ENCODE measurements at regions not wholly inside any gene's neighbourhood (a gene's known extent, or its start where the extent isn't known, plus 50 kb on each side); places are given as distances from the start of the nearest gene placed in this dataset.

DNA sequence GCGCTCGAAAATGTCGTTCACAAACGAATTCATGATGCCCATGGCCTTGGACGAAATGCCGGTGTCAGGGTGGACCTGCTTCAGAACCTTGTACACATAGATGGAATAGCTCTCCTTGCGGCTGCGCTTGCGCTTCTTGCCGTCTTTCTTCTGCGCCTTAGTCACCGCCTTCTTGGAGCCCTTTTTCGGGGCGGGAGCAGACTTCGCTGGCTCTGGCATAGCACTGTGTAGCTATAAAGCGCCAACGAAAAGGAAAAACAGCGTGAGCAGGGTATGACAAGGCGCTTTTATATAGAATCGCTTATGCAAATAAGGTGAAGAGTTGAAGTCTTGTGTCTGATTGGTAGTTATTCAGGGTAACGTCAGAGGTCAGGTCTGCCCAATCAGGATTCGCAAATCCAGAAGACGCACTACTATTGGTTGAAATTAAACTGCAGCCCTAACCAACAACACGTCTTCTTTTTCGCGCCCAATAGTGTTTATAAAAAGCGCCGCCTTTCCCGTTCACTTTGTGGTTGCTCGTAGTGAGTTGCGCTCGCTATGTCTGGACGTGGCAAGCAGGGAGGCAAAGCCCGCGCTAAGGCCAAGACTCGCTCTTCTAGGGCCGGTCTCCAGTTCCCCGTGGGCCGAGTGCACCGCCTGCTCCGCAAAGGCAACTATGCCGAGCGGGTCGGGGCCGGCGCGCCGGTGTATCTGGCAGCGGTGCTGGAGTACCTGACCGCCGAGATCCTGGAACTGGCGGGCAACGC, 114.8 kb upstream of the PRSS16 start:
- peaks cover 16% of the 10 kb centered on the region for H3K4me1 ChIP-seq (ENCODE audit: control insufficient read depth, insufficient read depth, low read length)
- peak; percentile 98 for DNase-seq (ENCODE audit: low read depth)
- H3K9me3 ChIP-seq (ENCODE audit: control insufficient read depth, low read length) = no peaks in the 10 kb centered on the region
- H3K36me3 ChIP-seq (ENCODE audit: control insufficient read depth, insufficient read depth, low read length, severe bottlenecking) = peaks cover 5% of the 10 kb centered on the region
- peak overlapping the region; percentile 84 for H3K9ac ChIP-seq (ENCODE audit: low read length)
- H3K27me3 ChIP-seq (replicated peaks; ENCODE audit: control insufficient read depth, insufficient read depth, low read length) = no peaks in the 10 kb centered on the region
- peak overlapping the region; percentile 86 for H3K4me3 ChIP-seq (ENCODE audit: low read length)

DNA sequence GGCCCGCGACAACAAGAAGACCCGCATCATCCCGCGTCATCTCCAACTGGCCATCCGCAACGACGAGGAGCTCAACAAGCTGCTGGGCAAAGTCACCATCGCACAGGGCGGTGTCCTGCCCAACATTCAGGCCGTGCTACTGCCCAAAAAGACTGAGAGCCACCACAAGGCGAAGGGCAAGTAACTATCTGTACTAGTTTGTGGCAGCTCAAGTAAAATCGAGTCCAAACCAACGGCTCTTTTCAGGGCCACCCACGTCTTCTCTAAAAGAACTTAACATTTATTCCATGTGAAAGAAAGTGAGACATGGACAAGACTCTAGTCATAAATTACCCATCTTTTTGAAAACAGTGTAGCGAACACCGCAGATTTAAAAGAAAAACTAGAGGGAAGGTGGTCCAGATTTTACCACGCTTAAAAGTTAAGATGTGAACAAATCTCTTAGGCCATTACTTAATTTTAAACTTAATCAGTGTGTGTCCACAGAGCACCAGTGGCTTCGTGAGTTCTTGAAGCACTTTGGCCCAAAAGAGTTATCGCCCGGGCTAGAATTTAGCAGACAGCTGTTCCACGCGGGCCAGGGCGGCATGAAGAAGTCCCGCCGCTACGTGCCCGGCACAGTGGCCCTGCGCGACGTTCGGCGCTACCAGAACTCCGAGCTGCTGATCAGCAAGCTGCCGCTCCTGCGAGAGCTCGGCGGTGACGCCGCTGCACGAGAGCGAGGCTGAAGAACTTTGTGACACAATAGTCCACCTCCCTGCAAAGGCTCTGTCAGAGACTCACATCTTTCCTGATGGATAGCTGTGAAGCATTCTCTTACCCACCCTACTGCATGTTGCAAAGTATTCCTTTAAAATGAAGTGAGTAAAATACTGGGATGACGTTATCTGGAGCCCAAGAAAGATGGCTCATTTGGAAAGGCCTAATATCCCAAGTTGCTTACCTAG, 113.9 kb upstream of the PRSS16 start:
- H3K27me3 ChIP-seq (replicated peaks; ENCODE audit: control insufficient read depth, insufficient read depth, low read length) = no peaks in the 10 kb centered on the region
- no peaks in the 10 kb centered on the region for H3K9me3 ChIP-seq (ENCODE audit: control insufficient read depth, low read length)
- peak overlapping the region; percentile 63 for H3K9ac ChIP-seq (ENCODE audit: low read length)
- H3K36me3 ChIP-seq (ENCODE audit: control insufficient read depth, insufficient read depth, low read length, severe bottlenecking) = peaks cover 12% of the 10 kb centered on the region
- peaks cover 16% of the 10 kb centered on the region for H3K4me1 ChIP-seq (ENCODE audit: control insufficient read depth, insufficient read depth, low read length)
- H3K4me3 ChIP-seq (ENCODE audit: low read length) = peak overlapping the region; percentile 81
- peak; percentile 87 for DNase-seq (ENCODE audit: low read depth)

DNA sequence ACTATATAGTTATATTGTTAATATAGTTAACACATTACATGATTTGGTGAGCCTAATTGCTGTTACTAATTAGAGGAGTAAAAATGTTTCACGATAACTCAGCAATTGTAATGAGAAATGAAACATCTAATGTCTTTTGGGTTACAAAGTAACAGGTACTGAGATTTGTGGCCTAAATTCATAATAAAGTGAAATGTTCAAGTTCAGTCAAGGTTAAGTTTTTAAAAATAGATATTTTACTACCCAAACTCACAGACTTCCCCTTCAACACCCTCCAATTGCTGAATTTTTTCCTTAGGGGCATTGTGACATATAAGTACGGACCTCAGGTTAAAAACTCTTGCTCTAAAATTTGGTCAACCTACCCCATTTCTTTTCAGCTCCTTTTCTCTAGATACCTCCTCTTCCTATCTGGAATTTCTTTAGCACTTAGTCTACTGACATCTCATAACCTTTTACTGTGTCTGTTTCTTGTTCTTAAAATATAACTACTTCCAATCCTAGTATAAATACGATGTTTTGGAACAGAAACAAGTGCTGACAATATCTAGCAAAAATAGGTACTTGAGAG, 112.3 kb upstream of the PRSS16 start:
- Histone ChIP-seq H3K36me3 (ENCODE audit: control insufficient read depth, insufficient read depth, low read length, severe bottlenecking) (peaks cover 12% of the 10 kb centered on the region), H3K27me3 (replicated peaks; ENCODE audit: control insufficient read depth, insufficient read depth, low read length) (no peaks in the 10 kb centered on the region), H3K9me3 (ENCODE audit: control insufficient read depth, low read length) (no peaks in the 10 kb centered on the region), H3K9ac (ENCODE audit: low read length) (no peak overlapping the region), H3K4me1 (ENCODE audit: control insufficient read depth, insufficient read depth, low read length) (peaks cover 24% of the 10 kb centered on the region), H3K4me3 (ENCODE audit: low read length) (no peak overlapping the region)
- no peak for DNase-seq (ENCODE audit: low read depth)

DNA sequence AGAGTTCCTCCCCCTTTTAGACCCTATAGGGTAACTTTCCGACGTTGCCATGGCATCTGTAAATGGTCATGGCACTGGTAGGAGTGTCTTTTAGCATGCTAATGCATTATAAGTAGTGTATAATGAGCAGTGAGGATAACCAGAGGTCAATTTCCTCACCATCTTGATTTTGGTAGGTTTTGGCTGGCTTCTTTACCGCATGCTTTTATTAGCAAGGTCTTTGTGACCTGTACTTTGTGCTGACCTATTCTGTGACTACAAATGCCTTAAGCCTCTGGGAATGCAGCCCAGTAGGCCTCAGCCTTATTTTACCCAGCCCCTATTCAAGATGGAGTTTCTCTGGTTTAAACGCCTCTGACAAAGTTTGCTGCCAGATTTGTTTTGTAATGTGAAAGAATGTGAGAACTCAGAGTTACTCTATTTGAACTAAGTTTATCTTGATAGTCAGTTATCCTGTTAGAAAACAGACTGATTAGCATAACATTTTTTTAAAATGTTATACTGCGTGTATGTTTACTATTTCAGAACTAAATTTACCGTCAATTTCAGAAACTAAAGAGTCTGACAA, 111.3 kb upstream of the PRSS16 start:
- DNase-seq (ENCODE audit: low read depth) = no peak
- H3K9ac ChIP-seq (ENCODE audit: low read length) = no peak overlapping the region
- H3K36me3 ChIP-seq (ENCODE audit: control insufficient read depth, insufficient read depth, low read length, severe bottlenecking) = peaks cover 12% of the 10 kb centered on the region
- no peaks in the 10 kb centered on the region for H3K9me3 ChIP-seq (ENCODE audit: control insufficient read depth, low read length)
- peaks cover 20% of the 10 kb centered on the region for H3K4me1 ChIP-seq (ENCODE audit: control insufficient read depth, insufficient read depth, low read length)
- H3K27me3 ChIP-seq (replicated peaks; ENCODE audit: control insufficient read depth, insufficient read depth, low read length) = no peaks in the 10 kb centered on the region
- no peak overlapping the region for H3K4me3 ChIP-seq (ENCODE audit: low read length)

DNA sequence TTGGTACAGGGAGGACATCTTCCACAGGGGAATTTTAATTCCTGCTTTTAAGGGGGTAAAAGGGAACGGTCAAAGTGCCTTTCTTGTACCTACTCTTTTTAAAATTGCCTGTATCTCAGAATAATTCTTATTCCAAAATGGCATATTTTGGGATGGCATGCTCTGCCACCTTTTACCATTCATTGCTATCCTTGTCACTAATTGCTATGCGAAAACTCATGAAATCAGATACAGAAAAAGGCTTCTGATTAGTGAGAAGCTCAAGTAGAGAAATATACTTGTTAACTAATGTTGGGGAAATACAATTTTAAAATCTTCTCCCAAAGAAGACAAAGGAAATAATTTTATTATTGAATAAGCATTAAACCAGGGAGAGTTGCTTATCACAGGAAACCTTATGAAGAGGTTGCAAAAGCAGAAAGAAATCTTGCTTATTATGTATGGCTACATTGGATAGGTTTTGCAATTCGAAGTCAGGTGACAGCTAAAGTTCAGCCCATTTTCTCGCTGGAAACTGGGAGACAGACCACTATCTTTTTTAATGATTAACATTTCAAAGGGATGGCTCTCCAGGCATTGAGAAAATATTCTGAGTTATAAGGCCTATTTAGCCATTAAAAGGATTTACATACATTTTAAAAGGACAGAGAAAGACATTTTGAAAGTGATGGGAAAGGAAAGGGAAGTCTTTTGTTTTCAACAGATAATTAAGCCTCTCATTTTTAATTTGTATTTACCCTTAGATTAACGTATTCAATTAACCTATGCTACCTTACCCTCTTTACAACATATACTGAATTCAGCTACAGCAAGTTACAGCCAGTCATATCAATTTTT, 110.3 kb upstream of the PRSS16 start:
- no peak overlapping the region for H3K9ac ChIP-seq (ENCODE audit: low read length)
- H3K36me3 ChIP-seq (ENCODE audit: control insufficient read depth, insufficient read depth, low read length, severe bottlenecking) = peaks cover 12% of the 10 kb centered on the region
- no peaks in the 10 kb centered on the region for H3K9me3 ChIP-seq (ENCODE audit: control insufficient read depth, low read length)
- DNase-seq (ENCODE audit: low read depth) = no peak
- H3K27me3 ChIP-seq (replicated peaks; ENCODE audit: control insufficient read depth, insufficient read depth, low read length) = no peaks in the 10 kb centered on the region
- no peak overlapping the region for H3K4me3 ChIP-seq (ENCODE audit: low read length)
- peaks cover 20% of the 10 kb centered on the region for H3K4me1 ChIP-seq (ENCODE audit: control insufficient read depth, insufficient read depth, low read length)

DNA sequence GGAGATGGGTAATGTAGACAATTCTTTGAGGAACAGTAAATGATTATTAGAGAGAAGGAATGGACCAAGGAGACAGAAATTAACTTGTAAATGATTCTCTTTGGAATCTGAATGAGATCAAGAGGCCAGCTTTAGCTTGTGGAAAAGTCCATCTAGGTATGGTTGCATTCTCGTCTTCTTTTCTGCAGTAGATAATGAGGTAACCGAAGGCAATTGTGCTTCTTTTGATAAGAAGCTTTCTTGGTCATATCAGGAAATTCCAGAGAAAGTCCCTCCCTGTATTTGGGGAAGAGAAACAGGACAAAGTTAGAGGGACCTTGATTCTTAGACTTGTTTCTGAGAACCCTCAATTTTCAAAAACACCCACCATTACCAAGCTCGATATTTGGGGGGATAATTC, 109.1 kb upstream of the PRSS16 start:
- no peaks in the 10 kb centered on the region for H3K27me3 ChIP-seq (replicated peaks; ENCODE audit: control insufficient read depth, insufficient read depth, low read length)
- H3K9ac ChIP-seq (ENCODE audit: low read length) = no peak overlapping the region
- no peaks in the 10 kb centered on the region for H3K9me3 ChIP-seq (ENCODE audit: control insufficient read depth, low read length)
- H3K4me3 ChIP-seq (ENCODE audit: low read length) = no peak overlapping the region
- H3K36me3 ChIP-seq (ENCODE audit: control insufficient read depth, insufficient read depth, low read length, severe bottlenecking) = peaks cover 12% of the 10 kb centered on the region
- no peak for DNase-seq (ENCODE audit: low read depth)
- H3K4me1 ChIP-seq (ENCODE audit: control insufficient read depth, insufficient read depth, low read length) = peaks cover 17% of the 10 kb centered on the region

DNA sequence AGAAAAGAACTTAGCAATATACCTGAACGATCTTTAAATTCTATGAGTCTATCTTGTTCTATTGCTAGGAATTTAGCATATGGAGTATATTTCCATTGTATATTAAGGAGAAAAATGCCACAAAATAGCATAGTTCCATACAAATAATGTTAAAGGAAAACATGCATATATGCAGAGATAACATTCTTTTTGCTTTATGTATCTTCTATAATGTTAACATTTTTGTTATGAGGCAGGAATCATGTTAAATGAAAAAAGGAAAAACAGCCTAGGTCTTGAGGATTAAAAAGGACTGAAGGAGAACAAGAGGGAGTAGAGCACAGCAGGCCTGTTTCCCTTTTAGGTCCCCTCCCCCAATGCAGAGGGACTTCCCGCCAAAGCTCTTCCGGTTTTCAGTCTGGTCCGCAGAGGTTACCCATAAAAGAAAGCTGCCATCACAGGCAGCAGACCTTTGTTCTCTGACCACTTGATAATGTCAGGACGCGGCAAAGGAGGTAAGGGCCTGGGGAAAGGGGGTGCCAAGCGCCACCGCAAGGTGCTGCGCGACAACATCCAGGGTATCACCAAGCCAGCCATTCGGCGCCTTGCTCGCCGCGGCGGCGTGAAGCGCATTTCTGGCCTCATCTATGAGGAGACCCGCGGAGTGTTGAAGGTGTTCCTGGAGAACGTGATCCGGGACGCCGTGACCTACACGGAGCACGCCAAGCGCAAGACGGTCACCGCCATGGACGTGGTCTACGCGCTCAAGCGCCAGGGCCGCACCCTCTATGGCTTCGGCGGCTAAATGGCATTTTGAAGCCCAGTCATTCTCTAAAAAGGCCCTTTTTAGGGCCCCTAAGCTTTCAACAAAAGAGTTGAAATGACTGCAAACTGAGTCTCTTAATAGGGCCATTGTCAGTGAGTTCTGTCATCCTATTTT, 108.4 kb upstream of the PRSS16 start:
- peak overlapping the region; percentile 65 for H3K9ac ChIP-seq (ENCODE audit: low read length)
- no peaks in the 10 kb centered on the region for H3K9me3 ChIP-seq (ENCODE audit: control insufficient read depth, low read length)
- peak overlapping the region; percentile 83 for H3K4me3 ChIP-seq (ENCODE audit: low read length)
- peak; percentile 45 for DNase-seq (ENCODE audit: low read depth)
- H3K4me1 ChIP-seq (ENCODE audit: control insufficient read depth, insufficient read depth, low read length) = peaks cover 11% of the 10 kb centered on the region
- H3K27me3 ChIP-seq (replicated peaks; ENCODE audit: control insufficient read depth, insufficient read depth, low read length) = no peaks in the 10 kb centered on the region
- peaks cover 12% of the 10 kb centered on the region for H3K36me3 ChIP-seq (ENCODE audit: control insufficient read depth, insufficient read depth, low read length, severe bottlenecking)

DNA sequence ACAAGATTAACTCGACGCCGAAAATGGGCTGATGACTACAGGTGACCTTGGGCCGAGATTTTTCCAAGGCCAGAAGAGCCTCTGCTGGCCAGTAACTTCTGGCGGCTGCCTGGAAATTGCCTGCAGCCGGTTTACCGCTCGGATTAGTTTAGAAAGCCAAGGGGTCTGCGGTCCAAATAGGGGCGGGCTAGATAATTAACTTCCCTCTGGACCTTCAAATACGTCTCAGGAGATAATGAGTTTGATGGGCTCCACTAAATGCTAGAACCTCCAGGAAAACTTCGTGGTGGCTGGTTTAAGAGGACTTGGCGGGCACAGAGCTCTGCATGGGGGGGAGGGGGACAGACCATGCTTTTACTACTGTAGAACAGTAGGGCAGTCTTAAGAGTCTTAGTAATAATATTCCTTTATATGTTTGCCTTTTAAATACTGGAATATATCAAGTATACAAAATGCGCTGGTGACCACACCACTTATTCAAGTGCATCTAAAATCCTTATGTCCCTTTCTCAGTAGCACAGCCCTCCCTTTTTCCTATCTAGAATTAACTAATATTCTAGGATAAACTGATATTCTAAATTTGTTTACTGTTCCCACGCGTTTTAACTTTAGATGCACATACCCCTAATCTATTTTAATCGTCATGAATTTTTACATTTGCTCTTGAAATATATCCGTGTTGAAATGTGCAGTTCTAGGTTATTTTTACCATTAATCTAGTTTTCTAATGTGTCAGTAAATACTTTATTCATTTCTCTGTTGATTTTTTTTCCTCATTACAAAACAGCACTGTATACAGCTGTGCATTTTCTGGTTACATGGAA, 107.5 kb upstream of the PRSS16 start:
- Histone ChIP-seq H3K27me3 (replicated peaks; ENCODE audit: control insufficient read depth, insufficient read depth, low read length) (no peaks in the 10 kb centered on the region), H3K9me3 (ENCODE audit: control insufficient read depth, low read length) (no peaks in the 10 kb centered on the region), H3K4me3 (ENCODE audit: low read length) (peak overlapping the region; percentile 83), H3K9ac (ENCODE audit: low read length) (peak overlapping the region; percentile 65), H3K36me3 (ENCODE audit: control insufficient read depth, insufficient read depth, low read length, severe bottlenecking) (peaks cover 12% of the 10 kb centered on the region), H3K4me1 (ENCODE audit: control insufficient read depth, insufficient read depth, low read length) (peaks cover 14% of the 10 kb centered on the region)
- DNase-seq (ENCODE audit: low read depth) = no peak

DNA sequence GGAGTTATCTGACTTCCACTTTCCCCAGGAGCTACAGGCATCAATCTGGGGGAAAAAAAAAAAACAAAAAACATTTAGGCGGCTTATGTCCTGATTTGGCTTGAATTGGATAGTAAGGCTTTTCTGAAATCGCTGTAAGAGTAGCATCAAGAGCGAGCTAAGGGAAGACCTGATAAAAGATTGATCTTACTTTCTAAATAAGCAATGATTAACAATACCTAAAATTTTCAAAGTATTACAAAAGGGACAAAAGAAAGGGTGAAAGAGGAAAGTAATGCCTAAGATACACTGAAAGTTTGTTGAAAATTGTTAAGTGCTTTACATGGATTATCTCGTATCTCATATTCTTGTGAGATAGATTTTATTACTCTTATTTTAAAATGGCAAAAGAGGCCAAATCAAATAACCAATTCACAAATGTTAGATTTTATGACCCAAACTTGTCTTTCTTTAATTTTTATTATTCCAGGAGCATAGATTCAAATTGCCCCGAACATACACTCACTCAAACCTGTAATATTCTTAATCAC, 106.4 kb upstream of the PRSS16 start:
- Histone ChIP-seq H3K9me3 (ENCODE audit: control insufficient read depth, low read length) (no peaks in the 10 kb centered on the region), H3K4me3 (ENCODE audit: low read length) (no peak overlapping the region), H3K36me3 (ENCODE audit: control insufficient read depth, insufficient read depth, low read length, severe bottlenecking) (peaks cover 12% of the 10 kb centered on the region), H3K27me3 (replicated peaks; ENCODE audit: control insufficient read depth, insufficient read depth, low read length) (no peaks in the 10 kb centered on the region), H3K4me1 (ENCODE audit: control insufficient read depth, insufficient read depth, low read length) (peaks cover 19% of the 10 kb centered on the region), H3K9ac (ENCODE audit: low read length) (no peak overlapping the region)
- no peak for DNase-seq (ENCODE audit: low read depth)

All from adipocyte (in vitro differentiated cells).